ENCODE measurements at regions not wholly inside any gene's neighbourhood (a gene's known extent, or its start where the extent isn't known, plus 50 kb on each side); places are given as distances from the start of the nearest gene placed in this dataset.
"Not testable (repeated sequence)": the region's sequence is repeated elsewhere in the genome, so short reads cannot be mapped to it uniquely, and the experiment has no call there.

DNA sequence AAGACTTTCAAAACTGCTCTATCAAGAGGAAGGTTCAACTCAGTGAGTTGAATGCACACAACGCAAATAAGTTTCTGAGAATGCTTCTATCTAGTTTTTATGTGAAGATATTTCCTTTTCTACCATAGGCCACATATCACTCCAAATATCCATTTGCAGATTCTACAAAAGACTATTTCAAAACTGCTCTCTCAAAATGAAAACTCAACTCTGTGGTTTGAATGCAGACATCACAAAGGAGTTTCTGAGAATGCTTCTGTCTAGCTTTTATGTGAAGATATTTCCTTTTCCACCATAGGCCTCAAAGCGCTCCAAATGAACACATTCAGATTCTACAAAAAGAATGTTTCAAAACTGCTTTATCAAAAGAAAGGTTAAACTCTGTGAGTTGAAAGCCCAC is 1093.1 kb upstream of the DEFB115 start:
- in situ Hi-C loops (cut with MboI; ENCODE audit: low pct_unique_long_range_greater_than_20kb, low sequenced_read_pairs, unreplicated experiment); DNase-seq (ENCODE audit: low spot score): not testable (repeated sequence)

GRCh38 chr20:30167540-30167939 is 1089.9 kb upstream of the DEFB115 start:
- no peak for DNase-seq (ENCODE audit: low spot score)
- TF ChIP-seq, protein P1, sequence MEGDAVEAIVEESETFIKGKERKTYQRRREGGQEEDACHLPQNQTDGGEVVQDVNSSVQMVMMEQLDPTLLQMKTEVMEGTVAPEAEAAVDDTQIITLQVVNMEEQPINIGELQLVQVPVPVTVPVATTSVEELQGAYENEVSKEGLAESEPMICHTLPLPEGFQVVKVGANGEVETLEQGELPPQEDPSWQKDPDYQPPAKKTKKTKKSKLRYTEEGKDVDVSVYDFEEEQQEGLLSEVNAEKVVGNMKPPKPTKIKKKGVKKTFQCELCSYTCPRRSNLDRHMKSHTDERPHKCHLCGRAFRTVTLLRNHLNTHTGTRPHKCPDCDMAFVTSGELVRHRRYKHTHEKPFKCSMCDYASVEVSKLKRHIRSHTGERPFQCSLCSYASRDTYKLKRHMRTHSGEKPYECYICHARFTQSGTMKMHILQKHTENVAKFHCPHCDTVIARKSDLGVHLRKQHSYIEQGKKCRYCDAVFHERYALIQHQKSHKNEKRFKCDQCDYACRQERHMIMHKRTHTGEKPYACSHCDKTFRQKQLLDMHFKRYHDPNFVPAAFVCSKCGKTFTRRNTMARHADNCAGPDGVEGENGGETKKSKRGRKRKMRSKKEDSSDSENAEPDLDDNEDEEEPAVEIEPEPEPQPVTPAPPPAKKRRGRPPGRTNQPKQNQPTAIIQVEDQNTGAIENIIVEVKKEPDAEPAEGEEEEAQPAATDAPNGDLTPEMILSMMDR (IDR thresholded peaks at IDR 0.05; ENCODE audit: extremely low read depth, insufficient read depth, missing control alignments): no peak
- in situ Hi-C loops (cut with MboI; ENCODE audit: low pct_unique_long_range_greater_than_20kb, low sequenced_read_pairs, unreplicated experiment): no loop called here

- no peak for DNase-seq (ENCODE audit: low spot score)
- TF ChIP-seq, protein P1 (IDR thresholded peaks at IDR 0.05; ENCODE audit: extremely low read depth, insufficient read depth, missing control alignments): no peak
- in situ Hi-C loops (cut with MboI; ENCODE audit: low pct_unique_long_range_greater_than_20kb, low sequenced_read_pairs, unreplicated experiment): no loop called here
Measured at GRCh38 chr20:30168025-30168799, 1089.3 kb upstream of the DEFB115 start.

- in situ Hi-C loops (cut with MboI; ENCODE audit: low pct_unique_long_range_greater_than_20kb, low sequenced_read_pairs, unreplicated experiment): no loop called here
- TF ChIP-seq, protein P1 (IDR thresholded peaks at IDR 0.05; ENCODE audit: extremely low read depth, insufficient read depth, missing control alignments): no peak
- DNase-seq (ENCODE audit: low spot score): no peak
Measured at GRCh38 chr20:30168800-30169138, 1088.7 kb upstream of the DEFB115 start.

GRCh38 chr20:30175681-30176080 is 1081.8 kb upstream of the DEFB115 start:
- in situ Hi-C loops (cut with MboI; ENCODE audit: low pct_unique_long_range_greater_than_20kb, low sequenced_read_pairs, unreplicated experiment): no loop called here
- no peak for DNase-seq (ENCODE audit: low spot score)
- TF ChIP-seq, protein P1 (IDR thresholded peaks at IDR 0.05; ENCODE audit: extremely low read depth, insufficient read depth, missing control alignments): no peak

DNA sequence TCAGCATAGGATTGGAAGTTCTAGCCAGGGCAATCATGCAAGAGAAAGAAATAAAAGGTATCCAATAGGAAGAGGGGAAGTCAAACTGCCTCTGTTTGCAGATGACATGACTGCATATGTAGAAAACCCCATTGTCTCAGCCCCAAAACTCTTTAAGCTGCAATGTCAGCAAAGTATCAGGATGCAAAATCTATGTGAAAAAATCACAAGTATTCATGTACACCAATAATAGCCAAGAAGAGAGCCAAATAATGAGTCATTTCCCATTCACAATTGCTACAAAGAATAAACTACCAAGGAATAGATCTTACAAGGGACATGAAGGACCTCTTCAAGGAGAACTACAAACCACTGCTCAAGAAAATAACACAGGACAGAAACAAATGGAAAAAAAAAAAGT is 1074.3 kb upstream of the DEFB115 start:
- in situ Hi-C loops (cut with MboI; ENCODE audit: low pct_unique_long_range_greater_than_20kb, low sequenced_read_pairs, unreplicated experiment); DNase-seq (ENCODE audit: low spot score): not testable (repeated sequence)

GRCh38 chr20:30191785-30192184 is 1065.7 kb upstream of the DEFB115 start:
- DNase-seq (ENCODE audit: low spot score); in situ Hi-C loops (cut with MboI; ENCODE audit: low pct_unique_long_range_greater_than_20kb, low sequenced_read_pairs, unreplicated experiment): not testable (repeated sequence)

DNA sequence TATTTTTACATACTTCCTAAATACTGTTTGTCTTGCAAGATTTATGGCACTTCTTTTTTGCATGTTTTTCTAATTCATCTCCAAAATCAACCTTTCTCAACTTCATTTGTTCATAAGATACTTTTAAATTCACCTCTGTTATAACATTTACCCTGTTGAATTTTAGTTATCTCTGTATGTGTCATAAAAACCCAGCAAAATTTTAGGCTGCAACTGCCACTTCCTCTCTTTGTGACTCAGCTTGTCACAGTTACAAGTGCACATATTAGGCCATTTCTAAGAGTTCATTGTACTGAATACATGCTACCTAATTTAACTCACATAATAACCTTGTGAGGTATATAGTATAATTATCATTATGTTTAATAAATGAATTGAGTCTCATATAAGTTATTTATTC is 1023.0 kb upstream of the DEFB115 start:
- DNase-seq (ENCODE audit: low spot score); in situ Hi-C loops (cut with MboI; ENCODE audit: low pct_unique_long_range_greater_than_20kb, low sequenced_read_pairs, unreplicated experiment): not testable (repeated sequence)

DNA sequence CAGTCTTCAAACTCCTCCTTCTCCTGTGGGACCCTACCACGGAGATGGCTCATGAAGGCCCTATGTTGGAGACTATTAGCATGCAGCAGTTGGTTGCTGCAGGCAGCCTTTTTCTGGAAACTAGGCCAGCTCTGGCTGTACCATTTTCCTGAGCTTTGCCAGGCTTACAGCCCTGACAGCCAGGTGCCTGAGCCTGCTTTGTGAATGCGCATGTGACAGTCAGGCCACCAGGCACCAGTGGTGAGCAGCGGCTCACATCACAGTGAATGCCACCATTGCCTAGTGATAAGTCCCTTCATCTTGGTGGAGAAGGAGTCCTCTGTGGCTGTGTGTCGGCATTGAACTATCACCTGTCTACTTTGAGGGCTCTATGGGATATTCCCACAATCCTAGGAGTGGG is 982.4 kb upstream of the DEFB115 start:
- in situ Hi-C loops (cut with MboI; ENCODE audit: low pct_unique_long_range_greater_than_20kb, low sequenced_read_pairs, unreplicated experiment); DNase-seq (ENCODE audit: low spot score): not testable (repeated sequence)
